ENCODE measurements at regions not wholly inside any gene's neighbourhood (a gene's known extent, or its start where the extent isn't known, plus 50 kb on each side); places are given as distances from the start of the nearest gene placed in this dataset.
A peak's percentile ranks its signal among the peaks of the same experiment; 100 is the strongest.

DNA sequence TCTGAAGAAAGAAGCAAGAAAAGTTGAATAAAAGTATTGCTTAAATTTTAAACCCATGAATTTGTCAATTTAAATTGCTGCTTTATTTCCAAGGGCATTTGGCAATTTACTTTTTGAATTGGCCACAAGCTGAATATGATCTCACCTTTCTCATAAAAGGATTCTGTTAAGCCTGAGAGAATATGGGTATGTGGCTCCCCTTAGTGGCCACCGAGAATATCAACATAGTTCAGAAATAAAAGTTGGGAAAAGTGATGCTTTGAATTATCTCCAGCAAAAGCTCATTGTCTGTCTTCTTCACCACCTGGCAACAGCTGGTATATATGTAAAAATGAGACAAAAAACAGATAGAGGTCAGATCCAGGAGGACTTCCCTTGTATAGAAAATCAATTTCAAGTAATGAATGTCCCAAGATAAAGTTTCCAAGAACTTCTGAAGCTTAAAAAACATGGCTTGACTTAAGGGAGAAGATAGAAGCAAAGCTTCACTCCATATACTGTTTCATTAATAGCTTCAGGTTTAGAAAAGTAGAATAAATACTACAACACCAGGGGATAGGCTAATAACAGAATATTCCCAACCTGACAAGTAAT is 290.7 kb upstream of the FAM241A start:
- TF ChIP-seq, protein P1, sequence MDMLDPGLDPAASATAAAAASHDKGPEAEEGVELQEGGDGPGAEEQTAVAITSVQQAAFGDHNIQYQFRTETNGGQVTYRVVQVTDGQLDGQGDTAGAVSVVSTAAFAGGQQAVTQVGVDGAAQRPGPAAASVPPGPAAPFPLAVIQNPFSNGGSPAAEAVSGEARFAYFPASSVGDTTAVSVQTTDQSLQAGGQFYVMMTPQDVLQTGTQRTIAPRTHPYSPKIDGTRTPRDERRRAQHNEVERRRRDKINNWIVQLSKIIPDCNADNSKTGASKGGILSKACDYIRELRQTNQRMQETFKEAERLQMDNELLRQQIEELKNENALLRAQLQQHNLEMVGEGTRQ (IDR thresholded peaks at IDR 0.05; ENCODE audit: low read depth, low read length): no peak
- TF ChIP-seq CHD1 (IDR thresholded peaks at IDR 0.05; ENCODE audit: low read depth, low read length) (no peak), FOS (IDR thresholded peaks at IDR 0.05; ENCODE audit: low read depth, low read length) (no peak), RAD21 (IDR thresholded peaks at IDR 0.05; ENCODE audit: low read length) (peak; percentile 63), POLR2A (IDR thresholded peaks at IDR 0.05; ENCODE audit: low read depth, low read length) (no peak), BHLHE40 (IDR thresholded peaks at IDR 0.05; ENCODE audit: low read depth, low read length) (no peak), SMC3 (IDR thresholded peaks at IDR 0.05; ENCODE audit: low read depth, low read length) (peak; percentile 51)
- TF ChIP-seq, protein P2, sequence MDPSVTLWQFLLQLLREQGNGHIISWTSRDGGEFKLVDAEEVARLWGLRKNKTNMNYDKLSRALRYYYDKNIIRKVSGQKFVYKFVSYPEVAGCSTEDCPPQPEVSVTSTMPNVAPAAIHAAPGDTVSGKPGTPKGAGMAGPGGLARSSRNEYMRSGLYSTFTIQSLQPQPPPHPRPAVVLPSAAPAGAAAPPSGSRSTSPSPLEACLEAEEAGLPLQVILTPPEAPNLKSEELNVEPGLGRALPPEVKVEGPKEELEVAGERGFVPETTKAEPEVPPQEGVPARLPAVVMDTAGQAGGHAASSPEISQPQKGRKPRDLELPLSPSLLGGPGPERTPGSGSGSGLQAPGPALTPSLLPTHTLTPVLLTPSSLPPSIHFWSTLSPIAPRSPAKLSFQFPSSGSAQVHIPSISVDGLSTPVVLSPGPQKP (IDR thresholded peaks at IDR 0.05; ENCODE audit: borderline replicate concordance, low read depth, low read length): no peak
- TF ChIP-seq, protein P3, sequence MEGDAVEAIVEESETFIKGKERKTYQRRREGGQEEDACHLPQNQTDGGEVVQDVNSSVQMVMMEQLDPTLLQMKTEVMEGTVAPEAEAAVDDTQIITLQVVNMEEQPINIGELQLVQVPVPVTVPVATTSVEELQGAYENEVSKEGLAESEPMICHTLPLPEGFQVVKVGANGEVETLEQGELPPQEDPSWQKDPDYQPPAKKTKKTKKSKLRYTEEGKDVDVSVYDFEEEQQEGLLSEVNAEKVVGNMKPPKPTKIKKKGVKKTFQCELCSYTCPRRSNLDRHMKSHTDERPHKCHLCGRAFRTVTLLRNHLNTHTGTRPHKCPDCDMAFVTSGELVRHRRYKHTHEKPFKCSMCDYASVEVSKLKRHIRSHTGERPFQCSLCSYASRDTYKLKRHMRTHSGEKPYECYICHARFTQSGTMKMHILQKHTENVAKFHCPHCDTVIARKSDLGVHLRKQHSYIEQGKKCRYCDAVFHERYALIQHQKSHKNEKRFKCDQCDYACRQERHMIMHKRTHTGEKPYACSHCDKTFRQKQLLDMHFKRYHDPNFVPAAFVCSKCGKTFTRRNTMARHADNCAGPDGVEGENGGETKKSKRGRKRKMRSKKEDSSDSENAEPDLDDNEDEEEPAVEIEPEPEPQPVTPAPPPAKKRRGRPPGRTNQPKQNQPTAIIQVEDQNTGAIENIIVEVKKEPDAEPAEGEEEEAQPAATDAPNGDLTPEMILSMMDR (conservative IDR thresholded peaks at IDR 0.05; ENCODE audit: low read depth, low read length): peak; percentile 64
- H3K9me1 ChIP-seq (ENCODE audit: insufficient read depth, low read length): no peaks in the 10 kb centered on the region
- H2AK5ac ChIP-seq (ENCODE audit: low read depth, low read length): no peak overlapping the region
- no peaks in the 10 kb centered on the region for H3K9me3 ChIP-seq (ENCODE audit: control insufficient read depth, insufficient read depth, low read length)
- H3K56ac ChIP-seq (ENCODE audit: extremely low read depth, insufficient read depth, low read length): no peak overlapping the region
- intact Hi-C loops (cut with micrococcal nuclease) (loop anchor here (1.0 to 10.0 kb wide), 5 partner anchors 176 to 1222 kb away; no protein-coding TSS in a partner anchor), in situ Hi-C loops (cut with MboI; ENCODE audit: low sequenced_read_pairs) (loop anchor here (10.0 kb wide), 1 partner anchor 210 kb away; no protein-coding TSS in a partner anchor), dilution Hi-C loops (cut with HindIII; ENCODE audit: low sequenced_read_pairs, unreplicated experiment) (no loop called here)
- H3K14ac ChIP-seq (replicated peaks; ENCODE audit: low read depth, low read length): no peak overlapping the region
- ATAC-seq (ENCODE audit: low read depth): peak; percentile 69
- H3K4me1 ChIP-seq (ENCODE audit: control insufficient read depth, insufficient read depth, low read length): no peaks in the 10 kb centered on the region
- H2BK5ac ChIP-seq (ENCODE audit: low read depth, low read length, poor library complexity, severe bottlenecking): no peak overlapping the region
- H2BK20ac ChIP-seq (ENCODE audit: low read depth, low read length): no peak overlapping the region
- no peaks in the 10 kb centered on the region for H3K36me3 ChIP-seq (ENCODE audit: control insufficient read depth, insufficient read depth, low read length)
- peak; percentile 30 for DNase-seq
- no peak overlapping the region for H3K4me2 ChIP-seq (ENCODE audit: low read depth, low read length)
- no peak overlapping the region for H3K9ac ChIP-seq (ENCODE audit: low read depth, low read length)
- CTCF ChIA-PET: interaction anchor here (0.6 to 1.9 kb wide), 8 partner anchors 9 to 213 kb away, joined by 3 to 11 read pairs (median 3); no protein-coding TSS in a partner anchor
- POLR2A ChIA-PET (ENCODE audit: unreplicated experiment): no interaction called here
- H3K79me1 ChIP-seq (ENCODE audit: low read depth in 1 of 2, low read length in 2 of 2): no peaks in the 10 kb centered on the region
- no peaks in the 10 kb centered on the region for H3K27me3 ChIP-seq (ENCODE audit: control insufficient read depth, insufficient read depth, low read length)
- no peak overlapping the region for H4K91ac ChIP-seq (ENCODE audit: insufficient read depth, low read depth, low read length)
- no peak overlapping the region for H2AFZ ChIP-seq (replicated peaks; ENCODE audit: low read length, poor library complexity)
- H4K20me1 ChIP-seq (ENCODE audit: insufficient read depth, low read length): no peaks in the 10 kb centered on the region
- H4K8ac ChIP-seq (ENCODE audit: low read depth in 2 of 2, low read length in 2 of 2): no peak overlapping the region
- H3K4ac ChIP-seq (ENCODE audit: low read depth, low read length): no peak overlapping the region
- BruUV-seq (replicated peaks): no TSS peak
- H4K5ac ChIP-seq (ENCODE audit: low read depth, low read length): no peak overlapping the region
- WGBS, 2 experiments (ENCODE audit: extremely low coverage in 2 of 2, insufficient read length in 1 of 2): no CpG with 5 or more reads among the region's 1 CpG
- H3K4me3 ChIP-seq (ENCODE audit: insufficient read depth, low read depth, low read length): no peak overlapping the region
- no peak overlapping the region for H3K23ac ChIP-seq (ENCODE audit: low read depth, low read length)
- H2BK15ac ChIP-seq (ENCODE audit: low read depth, low read length): no peak overlapping the region
- no peak overlapping the region for H3K27ac ChIP-seq (ENCODE audit: insufficient read depth, low read length)
- H2AK9ac ChIP-seq (replicated peaks; ENCODE audit: low read depth, low read length, poor library complexity): no peak overlapping the region
- H2BK120ac ChIP-seq (ENCODE audit: low read depth, low read length): no peak overlapping the region
- H3K18ac ChIP-seq (ENCODE audit: low read depth, low read length): no peak overlapping the region

All from IMR-90 (cell line).